Erythroblast (primary cell): ENCODE measurements at regions not wholly inside any gene's neighbourhood (a gene's known extent, or its start where the extent isn't known, plus 50 kb on each side); places are given as distances from the start of the nearest gene placed in this dataset.

ENCODE experiments used
- DNase-seq, 2 experiments: peaks; one replicate each; lab custom pipeline; 2025; lab: John Stamatoyannopoulos, UW
- GATA1 ChIP-seq: IDR thresholded peaks from 2 replicates; pipeline ENCODE4 v1.6.1; 2011; ENCODE audit warnings: low read depth, mild to moderate bottlenecking, control low read depth, low read length, moderate library complexity
- POLR2A ChIP-seq: IDR thresholded peaks from 2 replicates; pipeline ENCODE4 v1.6.1; 2011; ENCODE audit warnings: mild to moderate bottlenecking, low read length

- no peak for DNase-seq
- TF ChIP-seq GATA1 (no peak), POLR2A (no peak)
Observed at GRCh38 chr2:12818416-12819102, 101.8 kb downstream of the TRIB2 start.

DNA sequence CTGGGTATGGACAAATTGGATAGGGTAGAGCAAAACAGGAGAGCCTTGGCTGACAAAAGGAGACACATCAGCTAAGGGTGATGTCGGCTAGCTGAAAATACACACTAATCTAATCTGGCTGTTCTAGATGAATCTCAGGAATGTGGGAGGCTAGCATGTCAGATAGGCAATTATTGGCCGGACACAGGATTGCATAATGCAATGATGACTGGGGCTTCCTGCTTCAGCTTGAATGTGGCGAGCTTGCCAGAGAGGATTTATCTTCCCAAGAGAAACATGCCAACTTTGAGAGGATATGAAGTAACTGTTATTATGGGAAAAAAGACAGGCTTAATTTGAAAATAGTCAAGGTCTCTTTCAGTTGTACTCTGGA lies 102.4 kb downstream of the TRIB2 start:
- no peak for DNase-seq
- TF ChIP-seq POLR2A (no peak), GATA1 (no peak)

DNA sequence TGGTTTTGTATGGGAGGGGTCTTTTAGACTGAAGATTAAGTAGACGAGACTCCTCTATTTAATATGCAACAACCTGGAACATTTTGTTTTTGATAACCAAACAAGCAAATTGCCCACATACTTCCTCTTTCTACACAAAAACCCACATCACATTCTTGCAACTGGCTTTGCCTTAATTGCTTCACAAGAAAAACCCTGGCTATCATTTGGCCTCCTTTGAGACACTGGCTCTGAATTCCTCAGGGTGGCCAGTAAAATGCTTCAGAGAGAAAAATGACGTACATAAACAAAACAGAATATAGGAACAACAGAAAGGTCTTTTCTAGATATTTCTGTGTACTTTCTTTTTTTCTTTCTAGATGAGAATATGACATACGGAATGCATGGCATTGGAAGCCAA lies 103.0 kb downstream of the TRIB2 start:
- TF ChIP-seq POLR2A = no peak
- TF ChIP-seq GATA1 = no peak
- DNase-seq = no peak

GRCh38 chr2:12821656-12822055 lies 104.9 kb downstream of the TRIB2 start:
- DNase-seq = no peak
- TF ChIP-seq GATA1 = no peak
- no peak for TF ChIP-seq POLR2A

DNA sequence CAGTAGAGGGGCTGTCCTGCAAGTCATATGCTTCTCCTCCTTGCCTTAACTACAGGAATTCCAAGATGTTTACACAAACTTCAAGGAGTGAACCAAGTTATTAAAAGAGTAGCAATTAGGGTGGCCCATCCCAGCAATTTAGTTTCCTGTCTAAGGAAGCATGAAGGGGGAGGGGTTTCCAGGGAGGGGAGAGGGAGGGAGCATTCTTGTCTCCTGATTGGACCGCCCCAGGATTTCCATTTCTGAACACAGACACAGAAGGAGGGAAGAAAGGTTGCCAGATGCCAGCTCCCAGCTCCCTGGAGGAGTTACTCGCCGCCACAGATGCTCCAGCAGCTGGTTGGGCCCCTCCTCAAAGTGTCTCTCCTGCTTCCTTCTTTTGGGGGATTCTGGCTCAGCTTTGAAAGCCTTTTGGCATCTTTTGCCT lies 107.6 kb downstream of the TRIB2 start:
- no peak for DNase-seq
- TF ChIP-seq POLR2A (no peak), GATA1 (no peak)

- DNase-seq = no peak
- TF ChIP-seq GATA1 (no peak), POLR2A (no peak)
Observed at GRCh38 chr2:12824778-12825379, 108.1 kb downstream of the TRIB2 start.

GRCh38 chr2:12826781-12827180 lies 110.0 kb downstream of the TRIB2 start:
- no peak for DNase-seq
- TF ChIP-seq POLR2A = no peak
- TF ChIP-seq GATA1 = no peak

GRCh38 chr2:12827721-12828120 lies 111.0 kb downstream of the TRIB2 start:
- DNase-seq = no peak
- no peak for TF ChIP-seq GATA1
- no peak for TF ChIP-seq POLR2A

- DNase-seq = no peak
- TF ChIP-seq GATA1 = no peak
- TF ChIP-seq POLR2A = no peak
Observed at GRCh38 chr2:12828980-12829379, 112.2 kb downstream of the TRIB2 start.

DNA sequence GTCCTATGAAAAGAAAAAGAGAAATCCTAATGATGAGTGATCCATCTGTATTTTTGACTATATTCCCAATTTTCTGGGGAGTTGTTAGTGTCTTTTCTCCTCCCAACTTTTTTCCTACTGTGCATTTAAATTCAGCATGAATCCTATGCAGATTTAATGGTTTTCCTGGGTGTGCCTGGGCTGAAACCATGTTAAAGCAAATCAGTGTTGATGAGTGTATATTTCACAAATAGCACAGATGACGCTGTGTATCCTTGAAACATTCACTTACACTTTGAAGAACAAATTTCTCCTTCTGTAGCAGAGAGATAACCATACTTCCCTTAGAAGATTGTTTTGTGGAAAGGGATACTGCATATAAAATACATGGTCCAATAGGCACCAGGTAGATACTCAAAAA lies 114.3 kb downstream of the TRIB2 start:
- no peak for TF ChIP-seq POLR2A
- TF ChIP-seq GATA1 = no peak
- no peak for DNase-seq

DNA sequence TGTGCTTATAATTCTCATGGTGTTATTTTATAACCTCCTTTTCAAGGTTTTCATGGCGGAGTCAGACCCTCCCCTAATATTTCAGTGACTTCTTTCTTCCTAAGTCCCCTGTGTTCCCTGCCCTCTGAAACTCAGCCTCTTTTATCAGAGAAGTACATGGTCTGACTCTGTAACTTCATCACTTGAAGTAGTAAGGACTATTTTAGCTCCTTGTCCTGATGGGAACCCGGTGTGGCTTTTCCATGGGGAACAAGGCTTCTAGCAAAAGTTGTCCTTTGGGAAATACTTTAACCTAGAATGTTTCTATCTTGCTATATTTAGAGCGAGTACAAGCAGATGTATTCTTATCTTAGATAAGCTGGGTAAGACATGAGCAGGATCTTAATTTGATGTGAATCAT lies 117.5 kb downstream of the TRIB2 start:
- DNase-seq = no peak
- TF ChIP-seq GATA1 (no peak), POLR2A (no peak)

DNA sequence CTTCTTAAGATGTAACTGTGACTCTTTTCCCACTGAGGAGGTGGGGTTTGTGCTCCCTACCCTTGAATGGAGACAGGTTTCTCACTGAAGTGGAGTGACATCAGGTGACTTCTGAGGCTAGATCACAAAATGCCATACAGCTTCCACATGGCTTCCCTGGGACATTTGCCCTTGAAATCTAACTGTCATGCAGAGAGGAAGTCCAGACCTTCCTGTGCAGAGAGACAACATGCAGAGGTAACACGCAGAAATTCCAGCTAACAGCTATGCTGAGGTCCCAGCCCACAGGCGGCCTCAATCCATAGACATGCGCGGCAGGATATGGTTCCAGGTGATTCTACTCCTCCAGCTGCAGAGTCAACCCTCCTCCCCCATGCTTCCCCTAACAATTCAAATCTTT lies 119.0 kb downstream of the TRIB2 start:
- DNase-seq = no peak
- TF ChIP-seq GATA1 (no peak), POLR2A (no peak)

GRCh38 chr2:12839339-12839738 lies 122.6 kb downstream of the TRIB2 start:
- DNase-seq = no peak
- TF ChIP-seq GATA1 (no peak), POLR2A (no peak)

- no peak for TF ChIP-seq GATA1
- no peak for TF ChIP-seq POLR2A
- DNase-seq = no peak
Observed at GRCh38 chr2:12841021-12841420, 124.3 kb downstream of the TRIB2 start.

GRCh38 chr2:12842917-12843316 lies 126.2 kb downstream of the TRIB2 start:
- no peak for TF ChIP-seq GATA1
- no peak for TF ChIP-seq POLR2A
- no peak for DNase-seq

DNA sequence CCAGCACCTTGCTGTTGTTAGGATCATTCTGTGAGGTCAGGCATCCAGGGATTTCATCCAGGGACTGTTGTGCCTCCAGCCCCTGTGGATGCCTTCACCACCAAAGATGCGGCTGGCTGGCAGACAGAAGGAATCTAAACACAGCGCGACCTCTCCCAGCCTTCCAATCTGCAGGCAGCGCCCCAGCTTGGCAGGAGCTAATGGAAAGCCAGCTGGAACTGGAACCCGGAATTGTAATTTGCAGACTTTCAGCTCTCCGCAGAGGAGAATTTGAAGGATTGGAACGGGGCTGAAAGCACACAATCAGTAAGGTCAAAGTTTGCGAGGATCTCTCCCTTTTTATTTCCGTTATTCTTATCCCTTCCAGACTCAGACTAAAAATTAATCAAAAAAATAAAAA lies 127.8 kb downstream of the TRIB2 start:
- DNase-seq = no peak
- TF ChIP-seq POLR2A = no peak
- TF ChIP-seq GATA1 = no peak
